ENCODE measurements at regions not wholly inside any gene's neighbourhood (a gene's known extent, or its start where the extent isn't known, plus 50 kb on each side); places are given as distances from the start of the nearest gene placed in this dataset.

GRCh38 chr12:58727521-58727920, 192.8 kb downstream of the LRIG3 start:
- Histone ChIP-seq H4K20me1 (ENCODE audit: insufficient read depth, low read length) (no peaks in the 10 kb centered on the region), H2AFZ (replicated peaks; ENCODE audit: low read length, poor library complexity) (no peak overlapping the region)
- WGBS, 2 experiments (ENCODE audit: extremely low coverage in 2 of 2, insufficient read length in 1 of 2): no CpG with 5 or more reads among the region's 6 CpGs

More at GRCh38 chr12:58727521-58727920, 192.8 kb downstream of the LRIG3 start:
- Histone ChIP-seq H3K36me3 (ENCODE audit: control insufficient read depth, insufficient read depth, low read length) (no peaks in the 10 kb centered on the region), H2BK20ac (ENCODE audit: low read depth, low read length) (peak overlapping the region; percentile 75), H3K56ac (ENCODE audit: extremely low read depth, insufficient read depth, low read length) (no peak overlapping the region), H4K8ac (ENCODE audit: low read depth in 2 of 2, low read length in 2 of 2) (peak overlapping the region; percentile 44 to 68; a peak in 3 of 4 replicates), H3K4me3 (ENCODE audit: insufficient read depth, low read depth, low read length) (no peak overlapping the region), H3K79me1 (ENCODE audit: low read depth in 1 of 2, low read length in 2 of 2) (no peaks in the 10 kb centered on the region), H4K91ac (ENCODE audit: insufficient read depth, low read depth, low read length) (peak overlapping the region; percentile 80), H2AK9ac (replicated peaks; ENCODE audit: low read depth, low read length, poor library complexity) (no peak overlapping the region), H2AK5ac (ENCODE audit: low read depth, low read length) (0 out of 2 replicates have a peak overlapping the region, but pooled peaks have one; percentile 31), H3K9me1 (ENCODE audit: insufficient read depth, low read length) (no peaks in the 10 kb centered on the region), H2BK15ac (ENCODE audit: low read depth, low read length) (peak overlapping the region; percentile 75; the same call in 2 of the 3 replicates), H3K9me3 (ENCODE audit: control insufficient read depth, insufficient read depth, low read length) (no peaks in the 10 kb centered on the region), H3K14ac (replicated peaks; ENCODE audit: low read depth, low read length) (peak overlapping the region; percentile 74; the same call in 1 of the 2 replicates), H3K27me3 (ENCODE audit: control insufficient read depth, insufficient read depth, low read length) (no peaks in the 10 kb centered on the region), H3K9ac (ENCODE audit: low read depth, low read length) (no peak overlapping the region), H4K5ac (ENCODE audit: low read depth, low read length) (peak overlapping the region; percentile 55; the same call in 1 of the 2 replicates), H2BK120ac (ENCODE audit: low read depth, low read length) (peak overlapping the region; percentile 81), H3K23ac (ENCODE audit: low read depth, low read length) (peak overlapping the region; percentile 46; the same call in 1 of the 2 replicates), H2BK5ac (ENCODE audit: low read depth, low read length, poor library complexity, severe bottlenecking) (peak overlapping the region; percentile 73), H3K27ac (ENCODE audit: insufficient read depth, low read length) (peak overlapping the region; percentile 36; the same call in 1 of the 2 replicates), H3K4me2 (ENCODE audit: low read depth, low read length) (no peak overlapping the region), H3K18ac (ENCODE audit: low read depth, low read length) (peak overlapping the region; percentile 79), H3K4ac (ENCODE audit: low read depth, low read length) (peak overlapping the region; percentile 28; the same call in 1 of the 2 replicates), H3K4me1 (ENCODE audit: control insufficient read depth, insufficient read depth, low read length) (peaks cover 2% of the 10 kb centered on the region)
- in situ Hi-C loops (cut with MboI; ENCODE audit: low sequenced_read_pairs) (no loop called here), intact Hi-C loops (cut with micrococcal nuclease) (no loop called here), dilution Hi-C loops (cut with HindIII; ENCODE audit: low sequenced_read_pairs, unreplicated experiment) (no loop called here)
- TF ChIP-seq POLR2A (IDR thresholded peaks at IDR 0.05; ENCODE audit: low read depth, low read length) (no peak), CEBPB (IDR thresholded peaks at IDR 0.05; ENCODE audit: low read depth, low read length) (peak; percentile 95), SMC3 (IDR thresholded peaks at IDR 0.05; ENCODE audit: low read depth, low read length) (no peak)
- CTCF ChIA-PET: no interaction called here
- ATAC-seq (ENCODE audit: low read depth) (peak; percentile 21; the same call in 1 of the 2 replicates), DNase-seq (peak; percentile 41)
- POLR2A ChIA-PET (ENCODE audit: unreplicated experiment): no interaction called here
- BruUV-seq (replicated peaks): no TSS peak
